ENCODE measurements at regions not wholly inside any gene's neighbourhood (a gene's known extent, or its start where the extent isn't known, plus 50 kb on each side); places are given as distances from the start of the nearest gene placed in this dataset.

- DNase-seq, result no peak
Measured at GRCh38 chr5:147037515-147038205, 159.1 kb upstream of the PPP2R2B start.

- no peak for DNase-seq
Measured at GRCh38 chr5:147040856-147041255, 162.3 kb upstream of the PPP2R2B start.

GRCh38 chr5:147044572-147045273 lies 166.2 kb upstream of the PPP2R2B start:
- no peak for DNase-seq

- no peak for DNase-seq
Measured at GRCh38 chr5:147045290-147045689, 166.7 kb upstream of the PPP2R2B start.

GRCh38 chr5:147046281-147046680 lies 167.7 kb upstream of the PPP2R2B start:
- no peak for DNase-seq

GRCh38 chr5:147046894-147047293 lies 168.3 kb upstream of the PPP2R2B start:
- no peak for DNase-seq

- no peak for DNase-seq
Measured at GRCh38 chr5:147049764-147050163, 171.2 kb upstream of the PPP2R2B start.

- no peak for DNase-seq
Measured at GRCh38 chr5:147050172-147050571, 171.6 kb upstream of the PPP2R2B start.

- no peak for DNase-seq
Measured at GRCh38 chr5:147051193-147051592, 172.6 kb upstream of the PPP2R2B start.

- no peak for DNase-seq
Measured at GRCh38 chr5:147052519-147052918, 174.0 kb upstream of the PPP2R2B start.

GRCh38 chr5:147055089-147055826 lies 176.7 kb upstream of the PPP2R2B start:
- no peak for DNase-seq

GRCh38 chr5:147055850-147056566 lies 177.5 kb upstream of the PPP2R2B start:
- no peak for DNase-seq

GRCh38 chr5:147057051-147057450 lies 177.8 kb upstream of the STK32A start:
- no peak for DNase-seq

GRCh38 chr5:147061431-147061830 lies 173.4 kb upstream of the STK32A start:
- no peak for DNase-seq

GRCh38 chr5:147062427-147062826 lies 172.4 kb upstream of the STK32A start:
- no peak for DNase-seq

GRCh38 chr5:147063943-147064342 lies 170.9 kb upstream of the STK32A start:
- DNase-seq, result no peak

- no peak for DNase-seq
Measured at GRCh38 chr5:147065071-147065470, 169.8 kb upstream of the STK32A start.

- DNase-seq, result no peak
Measured at GRCh38 chr5:147068998-147069397, 165.8 kb upstream of the STK32A start.

GRCh38 chr5:147072622-147073021 lies 162.2 kb upstream of the STK32A start:
- DNase-seq, result no peak

GRCh38 chr5:147073098-147073497 lies 161.7 kb upstream of the STK32A start:
- DNase-seq, result no peak

- DNase-seq, result no peak
Measured at GRCh38 chr5:147075187-147075586, 159.6 kb upstream of the STK32A start.

GRCh38 chr5:147080391-147080790 lies 154.4 kb upstream of the STK32A start:
- no peak for DNase-seq

GRCh38 chr5:147081311-147081764 lies 153.5 kb upstream of the STK32A start:
- DNase-seq, result no peak

Measured in inflammatory macrophage (primary cell).